Renal cortical epithelial cell (primary cell): ENCODE measurements at regions not wholly inside any gene's neighbourhood (a gene's known extent, or its start where the extent isn't known, plus 50 kb on each side); places are given as distances from the start of the nearest gene placed in this dataset.
A peak's percentile ranks its signal among the peaks of the same experiment; 100 is the strongest.

Source experiments
- DNase-seq: peaks from one replicate; pipeline ENCODE4 v3.0.0-alpha.2; 2011; ENCODE audit warnings: low read depth

DNA sequence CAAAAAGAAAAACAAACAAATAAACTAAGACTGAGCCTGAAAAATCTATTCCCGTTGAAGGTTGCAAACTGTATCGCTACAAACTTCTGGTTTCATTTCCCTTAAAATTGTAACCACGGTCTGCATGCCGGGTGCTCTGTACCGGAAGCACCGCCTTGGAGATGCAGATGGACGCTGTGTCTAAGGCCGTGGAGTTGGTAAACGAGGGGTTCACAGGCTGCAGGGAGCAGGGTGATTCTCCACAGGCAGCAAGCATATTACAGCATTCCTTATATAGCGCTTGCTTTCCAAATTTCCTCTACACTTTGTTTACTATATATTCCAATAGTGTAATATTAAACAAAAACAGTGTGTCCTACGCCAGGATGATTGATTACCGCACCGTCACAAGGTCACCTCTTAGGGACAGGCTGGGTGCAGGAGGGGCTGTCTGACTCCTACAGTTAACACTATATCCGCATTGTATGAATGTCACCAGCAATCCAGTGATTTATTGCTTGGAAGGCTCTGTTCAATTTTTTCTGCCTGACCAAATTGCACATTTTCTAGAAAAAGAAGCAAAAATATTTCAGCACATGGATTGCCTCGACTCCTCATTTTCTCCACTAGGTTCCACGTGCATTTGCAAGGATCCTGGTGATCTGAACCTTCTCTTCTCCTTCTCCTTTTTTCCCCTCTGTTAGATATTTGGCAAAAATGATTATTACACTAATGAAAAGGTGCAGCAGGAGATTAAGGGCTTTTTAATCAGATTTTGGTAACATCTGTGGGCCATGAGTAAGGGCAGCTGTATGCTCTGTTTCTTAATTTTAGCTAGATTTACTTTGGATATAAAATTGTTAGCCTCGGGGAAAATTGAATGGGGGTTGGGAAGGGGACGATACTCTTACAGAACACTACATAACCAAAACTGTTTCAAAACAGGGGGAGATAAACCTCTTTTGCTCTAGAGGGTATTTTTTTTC, 325.8 kb upstream of the MGMT start:
- no peak for DNase-seq

DNA sequence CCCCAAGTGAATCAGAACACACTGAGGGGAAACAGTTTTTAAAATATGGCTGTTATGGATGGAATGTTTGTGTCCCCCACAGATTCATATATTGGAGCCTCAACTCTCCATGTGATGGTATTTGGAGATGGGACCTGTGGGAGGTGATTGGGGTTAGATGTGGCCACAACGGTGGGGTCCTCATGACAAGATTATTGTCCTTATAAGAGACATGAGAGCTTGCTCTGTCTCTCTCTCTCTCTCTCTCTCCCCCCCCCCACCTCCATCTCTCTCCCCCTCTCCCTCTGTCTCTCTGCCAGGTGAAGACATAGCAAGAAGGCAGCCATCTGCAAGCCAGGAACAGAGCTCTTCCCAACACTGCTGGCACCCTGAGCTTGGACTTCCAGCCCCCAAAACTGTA, 315.8 kb upstream of the MGMT start:
- no peak for DNase-seq

DNA sequence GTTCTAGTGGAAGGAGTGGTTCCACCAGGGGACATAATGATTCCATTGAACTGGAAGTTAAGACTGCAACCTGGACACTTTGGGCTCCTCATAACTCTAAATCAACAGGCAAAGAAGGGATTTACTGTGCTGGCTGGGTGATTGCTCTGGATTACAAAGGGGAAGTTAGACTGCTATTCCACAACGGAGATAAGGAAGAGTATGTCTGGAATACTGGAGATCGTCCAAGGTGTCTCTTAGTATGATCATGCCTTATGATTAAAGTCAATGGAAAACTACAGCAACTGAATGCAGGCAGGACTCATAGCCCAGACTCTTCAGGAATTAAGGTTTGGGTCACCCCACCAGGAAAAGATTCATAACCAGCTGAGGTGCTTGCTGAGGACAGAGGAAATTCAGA, 310.6 kb upstream of the MGMT start:
- no peak for DNase-seq

DNA sequence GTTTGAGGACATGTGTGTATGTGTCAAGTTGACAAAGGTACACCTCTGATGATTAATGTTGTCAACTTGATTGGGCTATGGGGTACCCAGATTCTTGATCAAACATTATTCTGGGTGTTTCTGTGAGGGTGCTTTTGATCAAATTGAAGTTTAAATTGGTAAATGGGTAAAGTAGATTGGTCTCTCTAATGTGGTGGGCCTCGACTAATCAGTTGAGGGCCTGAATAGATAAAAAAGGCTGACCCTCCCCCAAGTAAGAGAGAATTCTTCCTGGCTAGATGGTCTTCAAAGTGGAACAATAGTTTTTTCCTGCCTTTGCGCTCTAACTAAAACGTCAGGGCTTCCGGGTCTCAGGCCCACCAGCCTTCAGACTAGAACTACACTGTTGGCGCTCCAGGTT, 309.9 kb upstream of the MGMT start:
- no peak for DNase-seq

DNA sequence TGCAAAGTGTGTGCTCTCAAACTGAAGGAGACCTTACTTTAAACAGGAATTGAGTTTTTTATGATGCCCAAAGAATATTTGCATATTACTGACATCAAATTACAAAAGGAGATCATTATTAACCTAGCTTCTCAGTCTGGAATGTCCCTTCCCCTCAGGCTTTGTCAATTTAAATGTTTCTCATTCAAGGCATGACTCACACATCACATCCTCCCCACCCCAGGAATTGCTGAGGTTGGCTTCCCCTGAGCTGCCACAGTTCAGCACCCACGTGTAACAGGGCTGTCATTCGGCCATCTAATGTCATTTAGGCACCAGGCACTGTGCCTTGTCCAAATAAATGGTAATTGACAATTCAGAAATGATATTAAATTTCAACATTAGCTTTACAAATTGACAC, 305.9 kb upstream of the MGMT start:
- peak; percentile 91 for DNase-seq

DNA sequence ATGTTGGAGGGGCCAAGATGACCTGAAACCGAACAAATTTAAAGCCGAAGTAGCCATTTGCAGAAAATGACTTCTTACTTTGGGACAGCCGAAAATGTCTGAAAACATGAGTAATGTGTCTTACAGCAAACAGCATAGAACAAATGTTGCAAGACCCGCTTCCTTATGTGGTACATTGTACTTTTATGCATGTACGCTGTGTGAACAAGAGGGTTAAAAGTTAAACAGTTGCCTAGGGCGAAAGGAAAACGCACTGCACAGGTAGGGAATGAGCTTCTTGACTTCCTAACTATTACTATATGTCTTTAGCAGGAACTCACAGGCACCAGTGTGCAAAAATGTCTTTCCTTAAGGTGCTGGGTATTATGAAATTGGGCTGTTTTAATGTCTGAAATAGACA, 303.5 kb upstream of the MGMT start:
- peak; percentile 58 for DNase-seq

DNA sequence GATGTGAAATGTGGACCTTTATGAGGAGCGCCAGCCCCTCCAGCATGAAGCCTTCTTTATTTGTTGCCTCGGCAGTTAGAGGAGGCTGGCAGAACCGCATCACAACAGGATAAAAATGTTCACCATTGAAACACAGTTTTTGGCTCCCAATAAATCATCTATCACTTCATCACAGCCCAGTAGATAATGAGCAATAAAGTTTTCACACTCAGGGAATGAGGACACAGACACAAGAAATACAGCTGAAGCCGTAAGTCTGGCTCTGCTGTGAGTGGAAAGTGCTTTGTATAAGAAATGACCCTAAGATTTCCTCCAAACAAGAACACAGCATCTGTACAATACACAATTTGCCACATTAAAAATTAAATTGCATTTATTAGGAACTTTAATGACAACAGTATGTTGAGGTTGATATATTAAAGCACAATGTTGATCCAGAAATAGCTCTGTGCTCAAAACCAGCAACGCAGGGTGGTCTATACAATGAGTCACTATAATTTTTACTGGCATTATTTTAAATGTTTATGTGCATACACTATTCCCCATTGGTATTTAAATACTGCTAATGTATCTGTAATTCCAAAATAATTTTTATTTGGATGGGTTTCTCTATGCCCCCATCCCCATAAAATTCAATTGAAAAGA, 301.8 kb upstream of the MGMT start:
- no peak for DNase-seq

DNA sequence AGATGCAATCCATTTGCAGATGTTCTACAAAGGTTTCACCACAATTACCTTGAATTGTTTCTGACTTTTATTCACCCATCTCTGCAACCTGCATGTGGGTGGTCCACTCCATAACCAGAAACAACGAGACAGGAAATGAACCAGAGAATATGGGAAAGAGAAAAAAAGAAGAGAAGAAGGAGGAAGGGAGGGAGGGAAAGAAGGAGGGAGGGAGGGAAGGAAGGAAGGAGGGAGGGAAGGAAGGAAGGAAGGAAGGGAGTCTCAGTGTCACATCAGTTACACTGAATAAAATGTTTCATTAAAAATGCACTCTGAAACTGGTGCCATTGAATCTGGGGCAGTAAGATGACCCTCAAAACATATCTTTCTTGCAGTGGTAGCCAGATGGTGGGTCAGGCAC, 301.3 kb upstream of the MGMT start:
- DNase-seq, result no peak

DNA sequence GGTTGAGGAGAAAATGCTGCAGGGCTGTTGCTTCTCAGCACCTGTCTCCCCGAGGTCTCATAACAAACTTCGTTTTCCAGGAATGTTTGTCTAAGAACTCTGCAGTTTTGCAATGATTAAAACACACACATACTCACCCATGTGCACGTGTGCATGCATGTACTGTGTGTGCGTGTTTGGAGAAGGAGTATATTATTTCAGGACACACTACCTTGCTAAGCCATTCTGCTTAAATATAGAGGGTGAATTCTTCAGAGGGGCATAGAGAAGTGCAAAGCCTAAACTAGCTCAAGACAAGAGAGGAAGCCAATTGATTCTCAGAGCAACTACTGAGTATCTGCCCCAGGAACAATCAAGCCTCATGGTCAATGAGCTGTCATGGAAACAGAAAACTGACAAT, 298.4 kb upstream of the MGMT start:
- DNase-seq, result no peak

DNA sequence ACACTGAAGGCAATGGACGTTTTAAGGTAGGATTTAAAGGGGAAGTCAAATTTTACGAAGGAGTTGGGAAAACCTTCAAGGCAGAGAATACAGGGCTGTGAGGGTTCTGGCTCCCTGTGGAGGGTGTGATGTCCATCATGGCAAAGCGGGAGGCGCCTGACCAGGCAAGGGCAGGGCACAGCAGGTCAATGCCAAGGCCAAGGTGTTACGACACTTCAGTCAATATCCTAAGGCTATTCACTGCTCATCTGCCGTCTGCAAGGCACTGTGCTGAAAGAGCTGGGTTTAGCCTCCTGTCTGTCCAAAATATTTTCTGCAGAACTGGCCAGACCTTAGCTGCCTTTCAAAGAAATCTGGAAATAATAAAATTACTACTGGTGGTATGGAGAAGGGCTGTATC, 297.9 kb upstream of the MGMT start:
- no peak for DNase-seq

DNA sequence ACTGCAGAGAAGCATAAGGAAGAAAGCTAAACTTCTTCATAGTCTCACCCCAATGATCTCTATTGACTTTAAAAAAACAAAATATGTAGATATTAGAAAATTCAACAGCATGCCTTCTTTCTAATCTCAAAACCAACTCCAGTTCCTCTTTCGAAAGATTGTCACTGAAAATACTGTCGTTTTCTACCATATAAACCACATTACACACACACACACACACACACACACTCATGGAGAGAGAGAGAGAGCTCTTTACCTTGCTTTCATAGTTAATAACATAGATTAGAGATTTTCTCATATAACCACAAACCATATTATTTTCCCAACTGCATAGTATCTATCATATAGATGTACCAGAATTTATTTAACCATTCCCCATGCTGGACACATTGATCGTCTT, 296.2 kb upstream of the MGMT start:
- no peak for DNase-seq

DNA sequence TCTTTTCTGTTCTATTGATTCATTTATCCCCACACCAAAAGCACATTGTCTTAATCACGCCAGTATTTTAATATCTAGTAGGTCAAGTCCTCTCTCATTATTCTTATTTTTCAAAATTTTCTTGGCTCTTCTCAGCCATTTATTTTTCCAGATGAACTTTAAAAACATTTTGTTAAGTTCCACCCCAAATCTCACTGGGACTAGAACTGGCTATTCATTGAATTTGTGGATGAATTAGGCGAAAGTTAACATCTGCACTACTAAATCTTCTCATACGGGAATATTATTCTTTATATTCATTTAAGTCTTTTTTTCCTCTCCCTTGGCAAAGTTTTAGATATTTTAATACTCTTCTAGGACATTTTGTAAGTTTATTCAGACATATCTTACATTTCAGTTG, 295.2 kb upstream of the MGMT start:
- no peak for DNase-seq

DNA sequence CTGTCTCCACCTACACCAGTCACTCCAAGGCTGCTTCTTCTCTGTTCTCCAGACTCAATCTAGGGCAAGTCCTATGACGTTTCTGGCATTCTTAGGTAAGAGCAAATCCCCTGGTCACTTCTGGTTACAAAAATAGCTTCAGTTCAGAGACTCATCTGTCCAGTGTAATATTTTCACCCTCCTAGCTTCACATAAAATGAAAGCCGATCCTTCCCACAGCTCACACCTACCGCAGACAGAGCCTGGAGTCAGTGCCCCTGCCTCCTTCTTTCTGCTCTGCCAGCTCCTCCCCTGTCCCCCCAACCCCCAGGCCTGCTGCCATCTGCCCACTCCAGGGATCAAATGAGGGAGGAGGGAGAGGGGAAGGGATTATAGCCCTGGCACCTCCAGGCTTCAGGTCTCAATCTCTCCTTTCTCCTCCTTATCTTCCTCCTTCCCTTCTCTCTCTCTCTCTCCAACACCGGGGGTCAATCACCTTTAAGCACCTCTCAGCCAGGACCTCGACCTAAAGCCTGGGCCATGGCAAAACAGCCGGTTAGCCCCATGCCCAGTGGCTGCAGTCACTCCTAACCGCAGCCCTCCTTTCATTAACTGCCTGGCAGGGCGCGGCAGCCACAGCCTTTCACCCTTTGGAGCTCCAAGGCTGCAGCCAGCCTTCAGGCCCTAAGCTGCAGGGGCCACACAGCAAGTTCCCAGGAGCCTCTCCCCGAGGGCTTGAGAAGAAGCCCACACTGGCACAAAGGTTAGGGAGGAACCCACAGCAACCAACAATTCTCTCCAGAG, 292.6 kb upstream of the MGMT start:
- peak; percentile 33 for DNase-seq

DNA sequence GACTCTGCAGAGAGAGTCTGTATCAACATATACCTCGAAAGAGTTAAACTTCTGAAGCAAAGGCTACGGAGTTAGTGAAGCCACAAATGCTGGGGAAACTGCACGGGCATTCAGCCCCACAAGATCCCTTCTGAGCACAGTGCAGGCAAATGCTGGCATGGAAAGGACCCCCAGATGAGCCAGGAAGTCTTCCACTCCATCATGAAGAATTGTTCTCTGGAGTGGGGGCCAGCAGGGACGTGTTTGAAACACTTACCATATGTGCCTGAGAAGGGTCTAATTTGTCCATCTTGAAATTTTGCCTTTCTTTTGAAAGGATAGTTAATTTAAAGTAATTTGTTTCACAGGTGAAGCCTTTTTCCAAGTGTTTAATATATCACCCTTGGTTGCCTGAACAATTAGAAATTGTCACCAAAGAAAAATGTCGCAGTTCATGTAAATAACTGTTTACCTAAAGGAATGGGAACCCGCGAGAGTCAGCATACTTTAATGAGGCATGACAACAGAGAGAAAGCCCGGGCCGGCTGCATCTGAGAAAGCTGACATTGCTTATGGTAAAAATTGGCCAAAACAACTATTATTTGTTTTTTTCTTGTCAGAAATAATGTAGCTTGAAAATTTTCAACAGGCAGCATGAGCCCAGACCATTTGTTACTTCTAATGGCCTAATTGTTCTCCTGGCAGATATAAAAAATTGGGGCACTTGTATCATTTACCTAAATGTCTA, 287.6 kb upstream of the MGMT start:
- no peak for DNase-seq

DNA sequence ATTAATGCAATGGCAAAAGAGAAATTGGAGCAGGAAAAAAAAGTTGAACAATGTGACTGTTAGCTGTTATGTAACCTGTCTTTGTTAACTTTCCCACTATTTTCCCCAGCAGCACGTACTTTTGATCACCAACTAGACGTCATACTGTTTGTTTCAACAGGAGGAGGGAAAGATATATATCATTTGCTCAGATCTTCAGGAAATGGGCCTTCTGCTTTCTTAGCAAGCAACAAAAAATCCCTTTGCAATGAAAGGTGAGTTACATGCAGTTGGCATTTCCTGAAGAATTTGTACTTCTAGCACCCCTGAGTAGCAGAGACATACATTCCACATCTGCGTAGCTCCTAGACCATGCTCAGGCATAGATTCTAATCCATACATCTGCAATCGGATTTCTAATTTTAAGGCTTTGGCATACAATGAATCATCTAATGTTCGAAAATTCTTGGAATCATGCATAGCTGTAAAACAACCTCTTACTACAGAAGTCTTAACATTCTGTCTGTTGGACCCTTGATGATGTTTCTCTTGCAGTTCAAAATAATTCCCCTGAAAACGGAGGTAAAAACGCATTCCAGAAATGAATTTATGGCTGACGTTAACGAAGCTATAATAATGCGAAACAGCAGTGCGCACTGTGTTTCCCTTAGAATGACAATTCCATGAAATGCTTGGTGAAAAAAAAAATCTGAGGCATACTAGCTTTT, 286.9 kb upstream of the MGMT start:
- no peak for DNase-seq

DNA sequence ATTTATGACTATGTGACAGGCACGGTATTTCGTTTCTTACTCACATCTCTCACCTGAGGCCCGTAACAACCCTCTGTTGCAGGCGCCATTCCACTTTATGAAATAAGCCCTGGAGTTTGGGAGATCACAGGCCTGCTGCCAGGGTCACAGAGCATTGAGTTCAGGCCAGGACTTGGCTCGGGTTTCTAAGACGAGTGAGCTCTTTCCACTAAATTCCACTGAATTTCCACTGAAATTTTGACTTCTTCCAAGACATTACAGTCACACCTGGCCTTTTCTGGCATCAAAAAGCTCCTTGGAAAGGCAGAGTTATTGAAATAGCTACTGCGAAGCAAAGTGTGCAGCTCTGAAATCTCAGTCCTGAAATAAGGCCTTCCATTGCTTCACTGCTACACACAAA, 282.8 kb upstream of the MGMT start:
- DNase-seq, result no peak

DNA sequence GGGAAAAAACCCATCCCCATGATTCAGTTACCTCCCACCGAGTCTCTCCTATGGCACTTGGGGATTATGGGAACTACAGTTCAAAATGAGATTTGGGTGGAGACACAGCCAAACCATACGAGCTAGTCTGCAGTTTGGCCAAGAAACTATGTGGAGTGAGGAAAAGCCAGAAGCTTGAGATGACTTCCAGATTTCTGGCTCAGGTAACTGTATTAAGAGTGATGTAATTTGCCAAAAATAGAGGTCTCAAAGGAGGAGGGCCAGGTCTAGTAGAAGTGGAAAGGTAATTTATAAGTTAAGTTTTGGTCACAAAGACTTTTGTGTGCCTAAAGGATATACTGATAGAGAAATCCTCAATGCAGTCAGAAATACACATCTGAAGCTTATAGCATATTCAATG, 279.7 kb upstream of the MGMT start:
- DNase-seq, result no peak

DNA sequence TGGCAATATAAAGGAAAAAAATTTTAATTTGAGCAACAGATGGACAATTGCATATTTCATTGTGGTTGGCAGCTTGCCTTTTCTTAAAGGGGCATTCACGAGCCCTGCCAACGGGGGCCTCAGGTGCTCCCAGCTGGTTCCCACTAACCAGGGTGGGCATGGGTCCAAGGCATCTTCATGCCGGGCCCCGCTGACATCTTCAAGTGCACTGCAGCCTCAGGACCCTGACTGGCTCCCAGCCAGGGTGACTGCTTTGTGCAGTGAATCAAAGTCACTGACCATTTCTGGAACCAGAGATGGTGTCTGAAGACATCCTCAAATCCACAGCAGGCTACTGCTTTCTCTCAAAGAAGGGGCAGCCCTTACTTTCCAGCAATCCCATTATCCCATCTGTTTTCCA, 275.2 kb upstream of the MGMT start:
- DNase-seq, result no peak

DNA sequence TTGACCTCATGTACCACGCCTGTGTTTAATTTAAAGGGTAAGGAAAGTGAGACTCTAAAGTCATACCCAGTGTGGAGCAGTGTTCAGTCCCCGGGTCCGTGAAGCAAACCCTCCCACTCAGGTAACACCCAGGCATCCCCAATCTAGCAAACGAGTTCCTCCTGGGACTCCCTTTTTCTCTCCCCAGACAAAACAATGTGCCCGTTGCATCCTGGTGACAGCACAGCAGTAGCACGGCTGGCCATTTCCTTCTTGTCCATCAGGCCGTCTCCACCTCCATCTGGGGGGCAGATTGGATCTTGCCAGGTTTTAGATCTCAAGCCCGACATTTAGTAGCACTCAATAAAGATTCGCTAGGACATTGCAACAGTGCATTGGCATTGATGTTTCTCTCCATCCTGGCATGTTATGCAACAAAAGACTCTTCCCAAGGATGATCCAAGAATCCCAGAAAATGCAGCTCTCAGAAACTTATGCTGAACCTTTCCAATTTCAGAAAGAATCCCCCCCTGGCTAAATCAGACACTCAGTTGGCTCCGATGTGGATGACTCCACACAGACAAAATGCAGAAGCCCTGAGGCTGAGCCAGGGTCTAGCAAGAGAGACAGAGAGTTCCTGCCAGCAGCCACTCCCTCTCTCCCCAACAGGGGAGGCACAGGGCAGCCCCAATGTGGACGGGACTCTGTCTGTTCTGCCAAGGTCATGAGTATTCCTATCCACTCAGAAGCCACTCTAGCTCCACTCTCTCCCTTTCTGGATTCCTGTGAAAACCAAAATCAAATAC, 274.5 kb upstream of the MGMT start:
- no peak for DNase-seq

DNA sequence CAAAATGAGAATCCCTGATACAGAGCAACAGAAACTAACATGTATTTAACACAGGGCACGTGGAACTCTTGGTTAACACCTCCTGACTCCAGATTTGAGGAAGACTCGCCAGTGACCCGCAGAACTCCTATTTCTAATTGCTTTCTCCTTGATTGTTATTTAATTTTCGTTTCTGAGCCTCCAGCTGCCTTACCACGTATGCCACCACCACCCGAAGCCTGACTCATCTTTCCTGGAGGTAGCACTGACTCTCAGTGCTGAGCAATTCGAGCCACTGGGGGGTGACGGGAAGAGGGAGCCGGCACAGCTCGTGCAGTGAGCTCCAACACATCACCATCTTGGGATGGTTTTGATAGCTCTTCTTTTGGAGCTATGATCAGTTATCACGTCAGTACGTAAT, 273.9 kb upstream of the MGMT start:
- peak; percentile 36 for DNase-seq
